LNCaP clone FGC (cell line): ENCODE measurements at regions not wholly inside any gene's neighbourhood (a gene's known extent, or its start where the extent isn't known, plus 50 kb on each side); places are given as distances from the start of the nearest gene placed in this dataset.

Experiments
- DNase-seq: peaks from one replicate; pipeline ENCODE4 v3.0.0-alpha.2; 2011; ENCODE audit warnings: low read depth
- H3K4me3 ChIP-seq: 2 replicates; pipeline ENCODE4 v1.5.1; 2011; ENCODE audit warnings: mild to moderate bottlenecking, low read depth, low read length, control low read depth
- TF ChIP-seq, protein P1 (sequence below): IDR thresholded peaks from 2 replicates; pipeline ENCODE4 v1.5.1; 2012; ENCODE audit warnings: mild to moderate bottlenecking; ENCODE audit not compliant: control insufficient read depth, insufficient read depth; ENCODE audit errors: extremely low read depth

DNA sequence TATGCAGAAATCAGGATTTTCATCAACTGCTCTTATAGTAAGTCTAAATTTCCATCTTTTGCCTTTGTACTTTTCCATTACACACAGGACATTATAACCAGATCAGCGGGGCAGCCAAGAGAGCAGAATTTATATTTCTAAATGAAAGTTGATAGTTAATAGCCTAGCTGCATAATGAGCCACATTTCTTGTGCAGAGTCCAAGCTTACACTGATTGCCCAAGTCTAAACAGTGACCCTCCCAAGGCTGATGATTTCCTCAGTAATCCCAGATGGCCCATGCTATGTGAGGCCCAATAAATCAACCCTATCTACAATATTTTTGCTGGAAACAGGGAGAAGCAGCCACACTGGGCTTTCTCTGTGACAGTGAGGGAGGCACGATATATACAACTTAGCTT lies 475.8 kb upstream of the KCNMB2 start:
- H3K4me3 ChIP-seq = no peak overlapping the region
- DNase-seq = no peak
- TF ChIP-seq, protein P1, sequence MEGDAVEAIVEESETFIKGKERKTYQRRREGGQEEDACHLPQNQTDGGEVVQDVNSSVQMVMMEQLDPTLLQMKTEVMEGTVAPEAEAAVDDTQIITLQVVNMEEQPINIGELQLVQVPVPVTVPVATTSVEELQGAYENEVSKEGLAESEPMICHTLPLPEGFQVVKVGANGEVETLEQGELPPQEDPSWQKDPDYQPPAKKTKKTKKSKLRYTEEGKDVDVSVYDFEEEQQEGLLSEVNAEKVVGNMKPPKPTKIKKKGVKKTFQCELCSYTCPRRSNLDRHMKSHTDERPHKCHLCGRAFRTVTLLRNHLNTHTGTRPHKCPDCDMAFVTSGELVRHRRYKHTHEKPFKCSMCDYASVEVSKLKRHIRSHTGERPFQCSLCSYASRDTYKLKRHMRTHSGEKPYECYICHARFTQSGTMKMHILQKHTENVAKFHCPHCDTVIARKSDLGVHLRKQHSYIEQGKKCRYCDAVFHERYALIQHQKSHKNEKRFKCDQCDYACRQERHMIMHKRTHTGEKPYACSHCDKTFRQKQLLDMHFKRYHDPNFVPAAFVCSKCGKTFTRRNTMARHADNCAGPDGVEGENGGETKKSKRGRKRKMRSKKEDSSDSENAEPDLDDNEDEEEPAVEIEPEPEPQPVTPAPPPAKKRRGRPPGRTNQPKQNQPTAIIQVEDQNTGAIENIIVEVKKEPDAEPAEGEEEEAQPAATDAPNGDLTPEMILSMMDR = no peak

DNA sequence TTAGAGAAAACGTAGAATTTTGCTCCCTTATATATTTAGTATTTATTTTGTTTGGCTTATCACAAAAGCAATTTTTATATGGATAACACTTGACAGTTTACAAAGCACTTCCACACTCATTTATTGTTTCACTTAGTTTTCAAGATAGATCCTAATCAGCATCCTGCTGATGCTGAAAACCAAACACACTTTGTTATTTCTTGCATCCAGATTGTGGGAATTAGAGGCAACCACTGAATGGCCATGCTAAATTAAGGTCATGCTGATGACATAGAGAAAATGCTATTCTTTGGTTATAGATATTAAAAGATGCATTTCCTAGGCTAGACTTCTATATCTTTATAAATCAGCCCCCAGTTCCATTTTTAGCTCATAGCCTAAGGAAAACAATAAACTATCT lies 474.1 kb upstream of the KCNMB2 start:
- no peak for DNase-seq
- no peak overlapping the region for H3K4me3 ChIP-seq
- TF ChIP-seq, protein P1 = no peak

DNA sequence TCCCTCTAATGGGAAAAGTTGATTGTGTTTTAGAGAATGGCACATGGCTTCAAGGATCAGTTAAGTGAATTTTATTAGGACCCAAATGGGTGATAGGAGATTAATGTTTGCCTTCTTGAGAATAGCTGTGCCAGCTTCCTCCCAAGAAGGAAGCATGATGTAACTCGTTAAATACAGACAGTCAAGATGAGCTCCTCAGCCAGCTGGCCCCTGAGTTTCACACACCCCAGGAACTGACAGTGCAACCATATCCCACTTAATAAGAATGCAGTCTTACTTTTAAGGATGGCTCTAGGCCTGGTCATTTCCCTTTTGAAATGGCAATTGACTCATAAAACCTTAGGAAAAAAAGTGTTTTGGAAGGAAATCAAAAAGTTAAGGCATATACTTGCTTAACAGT lies 472.8 kb upstream of the KCNMB2 start:
- no peak overlapping the region for H3K4me3 ChIP-seq
- DNase-seq = peak; percentile 92
- TF ChIP-seq, protein P1 = no peak

DNA sequence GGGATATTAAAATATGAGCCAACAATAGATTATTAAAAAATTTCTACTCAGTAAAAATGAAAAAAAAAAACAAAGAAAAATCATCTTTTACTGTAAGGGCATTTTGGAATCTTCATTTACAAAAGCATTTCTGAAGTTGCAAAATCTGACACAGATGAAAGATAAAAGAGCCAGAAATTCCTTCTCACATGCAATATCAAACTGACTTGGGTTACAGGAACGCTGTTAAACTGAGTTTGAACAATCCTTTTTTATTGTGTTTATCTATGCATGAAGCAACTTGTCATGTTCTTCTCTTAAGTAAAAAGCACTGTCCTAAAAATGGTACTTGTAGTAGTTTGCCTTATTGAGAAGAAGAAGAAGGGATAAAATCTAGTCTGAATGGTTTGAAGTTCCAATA lies 468.5 kb upstream of the KCNMB2 start:
- TF ChIP-seq, protein P1 = no peak
- H3K4me3 ChIP-seq = no peak overlapping the region
- no peak for DNase-seq

DNA sequence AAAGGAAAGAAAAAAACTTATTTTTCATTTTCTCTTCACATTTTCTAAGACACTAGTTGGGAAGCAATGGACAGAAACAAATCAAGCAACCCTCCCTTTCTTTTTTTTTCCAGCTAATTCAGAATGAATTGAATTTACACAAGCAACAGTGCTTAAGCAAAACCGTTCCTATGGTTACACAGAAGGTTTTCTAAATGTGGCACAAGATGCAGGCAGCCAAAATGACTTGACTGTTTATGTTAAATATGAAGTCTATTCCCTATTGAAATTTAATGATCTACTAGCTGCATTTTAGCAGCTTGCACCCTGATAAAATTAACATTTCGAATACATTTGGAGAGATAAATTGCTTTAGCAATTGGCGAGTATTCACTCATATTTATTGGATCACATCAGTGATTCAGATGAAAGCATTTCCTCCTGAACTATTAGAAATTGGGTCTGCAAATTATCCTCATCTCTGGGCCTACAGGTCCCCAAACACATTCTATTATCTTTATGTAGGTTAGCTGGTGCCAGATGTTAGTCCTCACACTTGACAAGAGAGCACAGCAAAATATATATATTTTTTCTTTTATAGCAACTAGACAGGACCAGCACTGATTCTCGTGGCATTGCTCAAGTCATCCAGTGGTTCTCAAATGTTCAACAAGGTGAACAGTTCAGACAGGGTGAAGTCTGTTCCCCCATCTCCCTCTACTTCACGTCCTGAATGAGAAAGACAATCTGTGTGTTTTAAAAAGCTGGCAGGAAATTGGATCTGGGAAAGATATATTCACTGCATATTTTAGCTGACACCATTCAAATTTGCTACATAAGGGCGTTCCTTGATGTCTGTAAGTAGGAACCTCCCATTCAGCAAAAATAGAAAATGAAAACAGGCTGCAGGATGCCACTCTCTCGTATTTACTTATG lies 463.6 kb upstream of the KCNMB2 start:
- no peak for DNase-seq
- H3K4me3 ChIP-seq = no peak overlapping the region
- TF ChIP-seq, protein P1 = no peak

DNA sequence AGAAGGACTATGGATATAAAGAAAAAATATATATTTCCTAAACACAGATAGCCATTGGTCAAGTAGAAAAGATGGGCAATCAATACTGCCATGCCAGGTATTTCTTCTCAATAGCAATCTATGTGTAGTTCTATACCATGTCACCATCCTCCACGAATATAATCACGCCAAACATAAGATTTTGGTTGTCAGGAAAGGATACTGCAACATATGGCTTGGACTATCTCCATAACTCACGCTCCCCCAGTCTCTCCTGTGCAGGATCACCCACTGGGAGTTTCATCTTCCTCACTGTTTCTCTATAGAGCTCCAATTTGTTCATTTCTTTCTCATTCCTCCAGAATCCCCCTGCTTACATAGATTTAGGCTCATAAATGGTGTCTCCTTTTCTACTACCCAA lies 462.9 kb upstream of the KCNMB2 start:
- no peak for DNase-seq
- TF ChIP-seq, protein P1 = no peak
- H3K4me3 ChIP-seq = no peak overlapping the region

DNA sequence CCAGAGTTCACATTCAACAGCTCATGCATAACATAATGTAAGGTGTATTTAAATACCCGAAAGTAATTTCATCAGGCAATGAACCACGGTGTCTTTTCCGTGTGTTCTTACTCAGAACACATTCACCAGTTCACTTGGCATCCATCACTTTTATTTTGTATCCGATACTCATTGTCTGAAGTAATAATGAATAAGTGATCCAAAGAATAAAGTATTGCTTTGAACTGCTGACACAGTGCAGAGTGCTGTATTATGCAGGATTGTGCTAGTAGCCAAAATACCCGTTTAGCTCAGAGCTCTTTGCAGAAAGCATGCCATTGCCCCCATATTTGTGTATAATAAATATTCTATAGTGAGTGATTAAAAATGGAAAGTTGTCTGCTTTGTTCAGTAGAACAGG lies 460.9 kb upstream of the KCNMB2 start:
- TF ChIP-seq, protein P1 = no peak
- no peak overlapping the region for H3K4me3 ChIP-seq
- DNase-seq = no peak
